ENCODE measurements at regions not wholly inside any gene's neighbourhood (a gene's known extent, or its start where the extent isn't known, plus 50 kb on each side); places are given as distances from the start of the nearest gene placed in this dataset.

DNA sequence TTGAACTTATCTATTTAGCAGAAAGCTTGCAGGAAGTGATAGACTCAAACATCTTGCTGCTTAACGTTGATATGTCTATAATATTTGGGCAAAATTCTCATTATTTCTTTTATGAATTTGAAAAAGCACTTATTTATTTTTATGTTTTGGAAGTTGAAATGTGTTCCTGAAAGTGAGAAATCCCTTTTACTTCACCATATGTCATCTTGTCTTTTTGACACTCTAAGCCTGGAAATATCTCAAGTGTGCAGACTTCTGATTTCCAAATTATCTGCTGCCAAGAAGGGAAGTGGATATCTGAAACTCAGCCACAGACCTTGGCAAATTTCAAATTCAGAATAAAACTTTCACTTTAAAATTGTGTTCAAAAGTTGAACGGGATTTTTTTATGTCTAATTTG lies 368.7 kb upstream of the MANEA start (continued):
- TF ChIP-seq SRF (IDR thresholded peaks at IDR 0.05; ENCODE audit: low read depth in 2 of 2, low read length in 2 of 2) (no peak), WRNIP1 (IDR thresholded peaks at IDR 0.05; ENCODE audit: borderline replicate concordance, low read depth, low read length) (no peak)

GRCh38 chr6:95209074-95209473 lies 368.3 kb upstream of the MANEA start:
- Histone ChIP-seq H3K4me3 (no peak overlapping the region), H3K36me3 (ENCODE audit: control insufficient read depth in 2 of 2, insufficient read depth in 2 of 2, low read length in 1 of 2) (no peaks in the 10 kb centered on the region), H2AFZ (ENCODE audit: control insufficient read depth, low read depth, low read length) (no peak overlapping the region), H3K27me3 (replicated peaks in 1 of 2; ENCODE audit: control insufficient read depth in 2 of 2, insufficient read depth in 2 of 2, low read length in 1 of 2) (no peaks in the 10 kb centered on the region), H3K9me3 (replicated peaks; ENCODE audit: control insufficient read depth, insufficient read depth, low read length) (no peaks in the 10 kb centered on the region), H3K4me1 (ENCODE audit: control insufficient read depth, insufficient read depth, low read length) (no peaks in the 10 kb centered on the region), H3K27ac (ENCODE audit: control insufficient read depth, insufficient read depth) (no peak overlapping the region), H4K20me1 (ENCODE audit: control insufficient read depth, insufficient read depth) (no peaks in the 10 kb centered on the region), H3K4me2 (ENCODE audit: control insufficient read depth, insufficient read depth) (no peak overlapping the region), H3K79me2 (ENCODE audit: control insufficient read depth, insufficient read depth, low read length) (no peaks in the 10 kb centered on the region), H3K9ac (ENCODE audit: control insufficient read depth, insufficient read depth, low read length) (no peak overlapping the region)
- 0% methylated on average over 3 of the region's 3 CpGs for WGBS (ENCODE audit: insufficient coverage, insufficient replicate concordance, low lambda C conversion rate, missing lambda C conversion rate)
- ChIA-PET SMC1A (ENCODE audit: uncharacterized antibody, unreplicated experiment) (no interaction called here), POLR2A (no interaction called here), RAD21 (ENCODE audit: unreplicated experiment) (no interaction called here), CTCF (no interaction called here)
- no peak for TF ChIP-seq NR2C1 (IDR thresholded peaks at IDR 0.05)
- ATAC-seq (no peak), DNase-seq (ENCODE audit: low read depth, low spot score) (no peak), FAIRE-seq (no peak)
- intact Hi-C loops (cut with micrococcal nuclease; ENCODE audit: unreplicated experiment) = loop anchor here (10.0 kb wide), 2 partner anchors 656 to 1846 kb away; no protein-coding TSS in a partner anchor
- in situ Hi-C loops (cut with MboI) = no loop called here
- no TSS peak for BruUV-seq (replicated peaks)

DNA sequence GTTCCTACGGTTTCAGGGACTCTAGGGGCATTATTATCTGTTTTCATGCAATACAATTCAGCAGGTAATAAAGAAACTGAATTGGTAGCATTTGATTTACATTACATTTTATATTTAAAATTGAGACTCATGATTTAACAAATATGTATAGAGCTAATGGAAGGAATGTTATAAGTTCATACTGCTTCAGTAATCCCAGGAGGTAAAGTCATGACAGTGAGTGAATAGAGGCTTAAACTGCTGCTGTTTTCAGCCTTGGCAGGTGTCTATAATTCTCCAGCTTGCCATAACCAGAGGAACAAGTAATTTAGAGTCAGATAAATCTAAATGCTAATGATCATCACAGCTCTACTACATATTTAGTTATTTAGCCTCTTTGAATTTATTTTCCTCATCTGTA lies 360.8 kb upstream of the MANEA start:
- ATAC-seq (no peak), DNase-seq (ENCODE audit: low read depth, low spot score) (no peak), FAIRE-seq (no peak)
- in situ Hi-C loops (cut with MboI) (no loop called here), intact Hi-C loops (cut with micrococcal nuclease; ENCODE audit: unreplicated experiment) (no loop called here)
- Histone ChIP-seq H2AFZ (ENCODE audit: control insufficient read depth, low read depth, low read length) (no peak overlapping the region), H3K27ac (ENCODE audit: control insufficient read depth, insufficient read depth) (no peak overlapping the region), H3K9ac (ENCODE audit: control insufficient read depth, insufficient read depth, low read length) (no peak overlapping the region), H3K9me3 (replicated peaks; ENCODE audit: control insufficient read depth, insufficient read depth, low read length) (no peaks in the 10 kb centered on the region), H3K4me2 (ENCODE audit: control insufficient read depth, insufficient read depth) (no peak overlapping the region), H3K4me1 (ENCODE audit: control insufficient read depth, insufficient read depth, low read length) (no peaks in the 10 kb centered on the region), H4K20me1 (ENCODE audit: control insufficient read depth, insufficient read depth) (no peaks in the 10 kb centered on the region), H3K4me3 (no peak overlapping the region), H3K79me2 (ENCODE audit: control insufficient read depth, insufficient read depth, low read length) (no peaks in the 10 kb centered on the region), H3K27me3 (replicated peaks in 1 of 2; ENCODE audit: control insufficient read depth in 2 of 2, insufficient read depth in 2 of 2, low read length in 1 of 2) (no peaks in the 10 kb centered on the region), H3K36me3 (ENCODE audit: control insufficient read depth in 2 of 2, insufficient read depth in 2 of 2, low read length in 1 of 2) (no peaks in the 10 kb centered on the region)
- ChIA-PET CTCF (interaction anchor here (1.0 kb wide), 1 partner anchor 14 kb away, joined by 3 read pairs; no protein-coding TSS in a partner anchor), POLR2A (no interaction called here), RAD21 (ENCODE audit: unreplicated experiment) (no interaction called here), SMC1A (ENCODE audit: uncharacterized antibody, unreplicated experiment) (no interaction called here)
- no peak for TF ChIP-seq ASH2L (IDR thresholded peaks at IDR 0.05; ENCODE audit: borderline replicate concordance, low read depth)
- no peak for TF ChIP-seq NR2C1 (IDR thresholded peaks at IDR 0.05)
- TF ChIP-seq YBX1 (IDR thresholded peaks at IDR 0.05) = no peak
- TF ChIP-seq SP1 (IDR thresholded peaks at IDR 0.05; ENCODE audit: low read depth, low read length) = no peak
- TF ChIP-seq POLR2AphosphoS5 (IDR thresholded peaks at IDR 0.05; ENCODE audit: low read length) = no peak
- no peak for TF ChIP-seq STAT3 (IDR thresholded peaks at IDR 0.05; ENCODE audit: low read depth, low read length)
- no peak for TF ChIP-seq ATF3 (IDR thresholded peaks at IDR 0.05; ENCODE audit: borderline replicate concordance, extremely low read depth, low read depth, low read length)
- TF ChIP-seq FOS (IDR thresholded peaks at IDR 0.05; ENCODE audit: borderline replicate concordance, extremely low read depth, insufficient read length) = no peak
- TF ChIP-seq NR2F1 (conservative IDR thresholded peaks at IDR 0.05) = no peak
- TF ChIP-seq DPF2 (IDR thresholded peaks at IDR 0.05) = no peak
- no peak for TF ChIP-seq TCF12 (IDR thresholded peaks at IDR 0.05; ENCODE audit: low read depth, low read length)
- no TSS peak for BruUV-seq (replicated peaks)
- WGBS (ENCODE audit: insufficient coverage, insufficient replicate concordance, low lambda C conversion rate, missing lambda C conversion rate) = 0% methylated on average over 1 of the region's 1 CpG

All from GM12878 (cell line).